DOHH2 (cell line): ENCODE measurements at regions not wholly inside any gene's neighbourhood (a gene's known extent, or its start where the extent isn't known, plus 50 kb on each side); places are given as distances from the start of the nearest gene placed in this dataset.
"Not testable (repeated sequence)": the region's sequence is repeated elsewhere in the genome, so short reads cannot be mapped to it uniquely, and the experiment has no call there.

Experiments
- EZH2phosphoT487 ChIP-seq: fragments of 200-600 bp; sonication (generic); IDR thresholded peaks from 2 replicates; pipeline ENCODE4 v1.6.1; 2017; ENCODE audit warnings: borderline replicate concordance, mild to moderate bottlenecking, antibody characterized with exemption, low read length, moderate library complexity, mixed read lengths
- TF ChIP-seq, protein P1 (sequence below): fragments of 200-600 bp; sonication (generic); IDR thresholded peaks from one replicate; pipeline ENCODE4 v1.5.1; 2014; ENCODE audit warnings: antibody characterized with exemption, mild to moderate bottlenecking, low read depth, low read length; ENCODE audit not compliant: poor library complexity, severe bottlenecking

DNA sequence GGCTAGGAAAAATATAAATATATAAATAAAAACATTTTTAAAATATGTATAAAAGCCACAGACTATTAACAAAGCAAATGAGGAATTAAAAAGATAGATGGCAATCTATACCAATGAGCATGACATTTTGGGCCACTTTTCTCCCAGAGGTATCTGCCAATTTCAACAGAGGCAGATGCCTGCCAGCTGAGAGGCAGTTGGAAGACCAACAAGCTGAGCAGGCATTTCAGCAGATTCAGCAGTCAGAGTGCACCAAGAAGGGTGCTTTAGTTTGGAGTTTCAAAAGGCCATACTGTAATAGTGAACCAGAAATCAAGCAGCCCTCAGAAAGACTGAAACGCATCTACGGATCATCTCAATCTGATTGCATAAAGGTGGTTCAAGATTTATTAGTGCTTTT is 62.4 kb upstream of the PMPCB start:
- TF ChIP-seq, protein P1, sequence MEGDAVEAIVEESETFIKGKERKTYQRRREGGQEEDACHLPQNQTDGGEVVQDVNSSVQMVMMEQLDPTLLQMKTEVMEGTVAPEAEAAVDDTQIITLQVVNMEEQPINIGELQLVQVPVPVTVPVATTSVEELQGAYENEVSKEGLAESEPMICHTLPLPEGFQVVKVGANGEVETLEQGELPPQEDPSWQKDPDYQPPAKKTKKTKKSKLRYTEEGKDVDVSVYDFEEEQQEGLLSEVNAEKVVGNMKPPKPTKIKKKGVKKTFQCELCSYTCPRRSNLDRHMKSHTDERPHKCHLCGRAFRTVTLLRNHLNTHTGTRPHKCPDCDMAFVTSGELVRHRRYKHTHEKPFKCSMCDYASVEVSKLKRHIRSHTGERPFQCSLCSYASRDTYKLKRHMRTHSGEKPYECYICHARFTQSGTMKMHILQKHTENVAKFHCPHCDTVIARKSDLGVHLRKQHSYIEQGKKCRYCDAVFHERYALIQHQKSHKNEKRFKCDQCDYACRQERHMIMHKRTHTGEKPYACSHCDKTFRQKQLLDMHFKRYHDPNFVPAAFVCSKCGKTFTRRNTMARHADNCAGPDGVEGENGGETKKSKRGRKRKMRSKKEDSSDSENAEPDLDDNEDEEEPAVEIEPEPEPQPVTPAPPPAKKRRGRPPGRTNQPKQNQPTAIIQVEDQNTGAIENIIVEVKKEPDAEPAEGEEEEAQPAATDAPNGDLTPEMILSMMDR: not testable (repeated sequence)
- TF ChIP-seq EZH2phosphoT487: not testable (repeated sequence)
